Activated B cell treated with CpG ODN at 0.5 μM for 24 hours (primary cell): ENCODE measurements at regions not wholly inside any gene's neighbourhood (a gene's known extent, or its start where the extent isn't known, plus 50 kb on each side); places are given as distances from the start of the nearest gene placed in this dataset.

ENCODE experiments used
- ATAC-seq: fragments of 200-7000 bp; cut with Tn5 transposase; one replicate; pipeline ENCODE4 v1.10.0; 2021; ENCODE audit warnings: low read depth, mild to moderate bottlenecking, moderate library complexity
- CTCF ChIA-PET: fragments of 350-600 bp; sonication (Branson Sonifier 250); formaldehyde crosslinking; loops from one replicate; lab custom pipeline; 2021; ENCODE audit warnings: antibody characterized with exemption; lab: Charles Lee
- POLR2A ChIA-PET: fragments of 350-600 bp; sonication (Branson Sonifier 250); formaldehyde crosslinking; loops from one replicate; lab custom pipeline; 2021; ENCODE audit warnings: antibody characterized with exemption; lab: Charles Lee
- DNase-seq: peaks from one replicate; pipeline ENCODE4 v3.0.0; 2022
- H3K27ac Mint-ChIP-seq: one replicate; pipeline ENCODE4 v1.8.0; 2020; ENCODE audit warnings: mixed read lengths
- H3K27me3 Mint-ChIP-seq: one replicate; pipeline ENCODE4 v1.8.0; 2021; ENCODE audit warnings: mixed read lengths
- H3K36me3 Mint-ChIP-seq: one replicate; pipeline ENCODE4 v1.8.0; 2021; ENCODE audit warnings: low read depth, mixed read lengths
- H3K4me1 Mint-ChIP-seq: one replicate; pipeline ENCODE4 v1.8.0; 2021; ENCODE audit warnings: mixed read lengths
- H3K4me3 Mint-ChIP-seq: one replicate; pipeline ENCODE4 v1.8.0; 2020; ENCODE audit warnings: mild to moderate bottlenecking, mixed read lengths
- H3K9me3 Mint-ChIP-seq: one replicate; pipeline ENCODE4 v1.8.0; 2020; ENCODE audit warnings: mixed read lengths
- CTCF ChIP-seq: fragments of 200-600 bp; IDR thresholded peaks from one replicate; pipeline ENCODE4 v1.8.0; 2022; ENCODE audit warnings: antibody characterized with exemption, mild to moderate bottlenecking
- intact Hi-C: fragments of 100-400 bp; cut with micrococcal nuclease; formaldehyde crosslinking; loops from one replicate; pipeline ENCODE4 v1.15.1; 2024

DNA sequence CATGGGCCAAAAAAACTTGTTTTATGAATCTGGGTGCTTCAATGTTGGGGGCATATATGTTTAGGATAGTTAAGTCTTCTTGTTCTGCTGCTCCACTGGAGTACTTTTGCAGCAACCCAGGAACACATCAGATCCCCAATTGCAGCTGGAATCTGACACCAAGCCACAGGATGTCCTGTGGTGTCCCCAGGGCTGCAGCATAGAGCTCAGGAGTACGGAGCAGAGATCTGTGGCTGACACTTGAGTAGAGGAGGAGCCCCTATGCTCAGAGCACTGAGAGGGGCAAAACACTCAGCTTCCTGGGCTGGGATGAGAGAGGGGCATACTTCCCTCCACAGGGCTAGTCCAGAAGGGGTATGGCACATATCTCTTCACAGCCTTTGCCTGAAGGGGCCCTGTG is 138.9 kb upstream of the ERBB4 start:
- H3K27ac Mint-ChIP-seq: no peak overlapping the region
- no peaks in the 10 kb centered on the region for H3K9me3 Mint-ChIP-seq
- CTCF ChIA-PET: no interaction called here
- DNase-seq (no peak), ATAC-seq (no peak)
- no peaks in the 10 kb centered on the region for H3K36me3 Mint-ChIP-seq
- no peak overlapping the region for H3K4me3 Mint-ChIP-seq
- TF ChIP-seq CTCF: no peak
- H3K27me3 Mint-ChIP-seq: peaks cover 6% of the 10 kb centered on the region
- intact Hi-C loops: no loop called here
- no peaks in the 10 kb centered on the region for H3K4me1 Mint-ChIP-seq
- POLR2A ChIA-PET: no interaction called here

GRCh38 chr2:212672186-212672585 is 133.6 kb upstream of the ERBB4 start:
- H3K4me1 Mint-ChIP-seq: no peaks in the 10 kb centered on the region
- H3K27ac Mint-ChIP-seq: no peak overlapping the region
- no peak overlapping the region for H3K4me3 Mint-ChIP-seq
- no peak for DNase-seq
- no peak for TF ChIP-seq CTCF
- no peaks in the 10 kb centered on the region for H3K36me3 Mint-ChIP-seq
- H3K27me3 Mint-ChIP-seq: peaks cover 2% of the 10 kb centered on the region
- no peaks in the 10 kb centered on the region for H3K9me3 Mint-ChIP-seq
- POLR2A ChIA-PET: no interaction called here
- CTCF ChIA-PET: no interaction called here
- intact Hi-C loops: no loop called here
- no peak for ATAC-seq

DNA sequence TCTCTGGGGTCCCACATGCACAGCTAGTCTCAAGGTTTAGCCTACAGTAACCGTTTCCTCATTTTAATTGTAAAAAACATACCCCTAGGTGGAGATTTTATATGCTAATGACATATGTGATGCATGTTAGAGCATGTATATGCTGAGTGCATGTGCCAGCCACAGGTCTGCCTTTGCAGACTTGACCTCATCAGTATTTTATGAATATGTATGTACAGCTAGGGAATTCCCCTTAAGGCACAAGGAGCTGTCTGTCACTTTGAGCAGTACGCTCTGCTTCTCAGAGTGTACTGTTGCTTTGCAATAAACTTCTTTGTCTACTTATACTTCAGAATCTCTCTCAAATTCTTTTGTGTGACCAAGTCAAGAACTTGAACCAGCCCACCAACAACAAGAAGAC is 131.2 kb upstream of the ERBB4 start:
- Mint-ChIP-seq H3K27me3 (no peaks in the 10 kb centered on the region), H3K4me1 (no peaks in the 10 kb centered on the region), H3K36me3 (no peaks in the 10 kb centered on the region), H3K27ac (no peak overlapping the region), H3K9me3 (no peaks in the 10 kb centered on the region), H3K4me3 (no peak overlapping the region)
- ChIA-PET CTCF (no interaction called here), POLR2A (no interaction called here)
- DNase-seq: no peak
- ATAC-seq: no peak
- intact Hi-C loops: no loop called here
- TF ChIP-seq CTCF: no peak

- no peak for ATAC-seq
- H3K4me3 Mint-ChIP-seq: no peak overlapping the region
- ChIA-PET CTCF (no interaction called here), POLR2A (no interaction called here)
- DNase-seq: no peak
- no peaks in the 10 kb centered on the region for H3K36me3 Mint-ChIP-seq
- H3K27ac Mint-ChIP-seq: no peak overlapping the region
- H3K9me3 Mint-ChIP-seq: no peaks in the 10 kb centered on the region
- H3K4me1 Mint-ChIP-seq: no peaks in the 10 kb centered on the region
- intact Hi-C loops: no loop called here
- no peaks in the 10 kb centered on the region for H3K27me3 Mint-ChIP-seq
- no peak for TF ChIP-seq CTCF
These were observed 129.2 kb upstream of the ERBB4 start for GRCh38 chr2:212667751-212668316.

GRCh38 chr2:212665948-212666347 is 127.3 kb upstream of the ERBB4 start:
- no peak for DNase-seq
- CTCF ChIA-PET: no interaction called here
- Mint-ChIP-seq H3K36me3 (no peaks in the 10 kb centered on the region), H3K27me3 (peaks cover 2% of the 10 kb centered on the region), H3K27ac (no peak overlapping the region), H3K9me3 (no peaks in the 10 kb centered on the region), H3K4me3 (no peak overlapping the region), H3K4me1 (no peaks in the 10 kb centered on the region)
- ATAC-seq: no peak
- POLR2A ChIA-PET: no interaction called here
- no peak for TF ChIP-seq CTCF
- intact Hi-C loops: no loop called here
